Activated CD4-positive, CD25-positive, alpha-beta regulatory T cell treated with anti-CD3 and anti-CD28 coated beads, Interleukin-2, amount 50 U/mL, for 24 hours (primary cell): ENCODE measurements at regions not wholly inside any gene's neighbourhood (a gene's known extent, or its start where the extent isn't known, plus 50 kb on each side); places are given as distances from the start of the nearest gene placed in this dataset.

ENCODE experiments used
- ATAC-seq, 2 donors: fragments of 150-1000 bp; cut with Tn5 transposase; one replicate each; pipeline ENCODE4 v1.10.0; 2021; ENCODE audit warnings: mild to moderate bottlenecking in 1 of 2, moderate library complexity in 1 of 2

DNA sequence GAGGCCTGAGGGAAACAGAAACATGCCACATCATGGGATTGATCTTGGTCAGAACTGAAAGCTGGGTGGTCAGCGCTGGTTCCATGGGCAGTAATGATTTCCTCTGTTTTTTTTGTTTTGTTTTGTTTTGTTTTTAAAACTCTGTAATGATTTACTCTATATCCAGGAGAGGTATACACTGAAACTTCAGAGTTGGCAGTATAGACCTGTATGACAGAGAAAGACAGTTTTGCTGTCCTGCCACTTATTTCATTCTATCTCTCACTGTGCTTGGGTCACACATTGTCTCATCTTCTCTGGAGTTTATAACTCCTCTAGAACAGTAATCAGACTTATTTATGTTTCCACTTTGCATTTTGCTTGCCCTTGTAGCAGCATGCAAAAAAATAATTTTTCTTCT lies 105.1 kb upstream of the SLITRK1 start:
- ATAC-seq: no peak

DNA sequence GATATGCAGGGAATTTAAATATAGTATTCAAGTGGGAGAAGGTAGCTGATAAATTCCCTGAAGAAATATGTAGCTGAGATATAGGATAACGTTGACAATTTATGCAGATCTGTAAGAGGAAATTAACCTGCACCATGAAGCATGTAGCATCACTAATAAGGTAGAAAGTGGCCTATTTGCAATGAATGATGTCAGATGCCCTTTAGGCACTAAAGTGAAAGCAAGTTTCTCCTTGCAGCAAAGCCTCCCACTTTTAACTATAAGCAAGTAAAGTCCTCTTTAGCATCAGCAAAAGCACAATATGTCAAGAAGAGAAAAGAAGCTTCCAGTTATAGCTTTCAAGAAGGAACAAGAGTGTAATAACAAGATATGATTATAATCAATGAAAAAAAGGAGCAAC lies 102.5 kb upstream of the SLITRK1 start:
- ATAC-seq: no peak

DNA sequence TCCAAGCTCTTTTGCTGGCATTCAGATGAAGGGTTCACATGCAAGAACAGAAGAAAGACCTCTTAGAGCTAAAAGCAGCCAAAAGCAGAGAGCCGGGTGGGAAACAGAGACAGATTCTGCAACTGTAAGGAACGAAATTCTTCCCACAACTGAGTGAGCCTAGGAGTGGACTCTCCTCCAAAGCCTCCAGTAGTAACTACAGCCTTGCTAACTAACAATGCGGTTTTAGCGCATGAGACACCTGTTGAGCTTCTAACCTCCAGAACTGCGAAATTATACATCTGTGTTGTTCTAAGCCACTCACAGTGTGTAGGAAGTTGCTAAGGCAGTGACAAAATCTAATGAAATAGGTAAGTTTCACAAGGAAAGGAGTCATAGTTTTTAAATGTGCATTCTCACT lies 98.1 kb upstream of the SLITRK1 start:
- ATAC-seq: no peak

DNA sequence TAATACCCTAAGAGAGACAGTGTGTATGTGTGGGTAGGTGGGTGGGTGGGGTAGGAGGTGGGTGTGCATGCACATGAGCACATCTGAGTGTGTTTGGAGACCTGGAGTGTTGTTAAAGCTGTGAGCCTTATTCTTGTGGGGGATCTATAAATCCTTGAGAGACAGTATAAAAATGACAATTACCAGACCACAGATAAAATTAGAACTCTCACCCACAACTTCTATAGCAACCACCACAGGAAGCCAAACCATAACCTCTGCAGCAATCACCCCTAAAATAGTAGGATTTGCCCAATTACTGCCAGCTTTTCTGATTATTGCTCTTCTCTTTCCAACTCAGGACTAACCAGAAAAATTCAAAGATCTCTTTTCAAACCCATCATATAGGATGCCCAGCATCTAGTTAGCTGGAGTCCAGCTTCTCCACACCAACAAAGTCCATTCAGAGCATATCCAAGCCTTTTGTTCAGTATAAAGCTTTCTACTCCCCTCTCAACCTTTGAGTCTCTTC lies 93.4 kb upstream of the SLITRK1 start:
- no peak for ATAC-seq

DNA sequence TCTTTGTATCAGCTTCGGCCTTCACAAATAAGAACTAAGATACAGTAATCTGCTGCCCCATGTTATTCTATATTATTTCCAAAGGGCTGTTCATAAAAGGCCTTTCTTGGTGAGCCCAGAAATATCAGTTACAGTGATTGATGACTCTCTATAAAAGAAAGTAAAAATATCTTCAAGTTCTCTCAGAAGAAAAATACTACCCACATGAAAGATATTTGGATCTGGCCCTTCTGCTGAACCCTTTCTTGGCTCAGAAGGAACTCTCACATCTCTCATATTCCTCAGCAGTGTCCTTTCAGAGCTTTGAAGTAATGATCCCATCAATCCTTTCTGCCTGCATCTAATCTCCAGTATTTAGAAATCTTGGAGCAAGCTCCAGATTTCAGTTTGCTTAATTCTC lies 76.3 kb upstream of the SLITRK1 start:
- no peak for ATAC-seq

DNA sequence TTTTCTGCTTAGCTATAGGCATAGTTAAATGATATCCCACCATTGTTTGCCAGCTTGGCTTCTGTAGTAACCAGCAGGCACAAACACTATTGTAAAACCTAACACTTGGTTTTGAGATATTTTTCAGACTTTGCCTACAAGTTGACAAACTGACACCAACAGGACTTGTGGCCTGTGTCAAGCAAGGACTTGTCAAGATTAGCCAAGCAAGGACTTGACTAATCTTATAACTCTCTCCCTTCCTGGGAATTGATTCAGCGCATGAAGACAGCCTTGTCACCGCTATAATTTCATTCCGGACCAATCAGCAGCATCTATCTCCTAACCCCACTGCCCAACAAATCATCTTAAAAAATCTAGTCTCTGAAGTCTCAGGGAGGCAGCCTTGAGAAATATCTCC lies 72.7 kb upstream of the SLITRK1 start:
- ATAC-seq: no peak

DNA sequence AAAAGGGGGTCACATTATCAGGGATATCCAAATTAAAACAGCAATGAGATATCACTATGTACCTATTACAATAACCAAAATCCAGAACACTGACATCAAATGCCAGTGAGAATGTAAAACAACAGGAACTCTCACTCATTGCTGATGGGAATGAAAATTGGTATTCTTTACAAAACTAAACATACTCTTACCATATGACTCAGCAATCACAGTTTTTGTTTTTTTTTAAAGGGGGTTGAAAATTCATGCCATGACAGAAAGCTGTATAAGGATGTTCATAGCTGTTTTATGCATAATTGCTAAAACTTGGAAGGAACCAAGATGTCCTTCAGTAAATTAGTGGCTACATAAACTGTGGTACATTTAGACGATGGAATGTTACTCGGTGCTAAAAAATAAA lies 71.6 kb upstream of the SLITRK1 start:
- no peak for ATAC-seq

DNA sequence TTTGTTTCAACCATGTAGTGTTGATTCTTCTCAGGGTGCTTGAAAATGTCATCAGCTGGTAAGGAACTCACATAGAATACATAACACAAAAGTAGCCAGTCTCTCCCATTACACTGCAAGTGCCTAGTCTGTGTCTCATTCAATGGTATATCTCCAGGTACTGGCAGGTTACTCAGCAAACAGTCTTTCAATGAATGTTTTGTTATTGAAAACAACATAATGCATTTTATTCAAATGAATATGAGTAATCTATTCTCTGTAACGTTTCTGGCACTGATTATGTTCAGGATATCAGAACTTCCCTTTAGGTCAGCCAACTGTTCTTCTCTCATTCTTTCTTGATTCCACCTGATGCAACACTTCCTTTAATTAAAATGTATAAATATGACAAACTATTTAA lies 68.0 kb upstream of the SLITRK1 start:
- ATAC-seq: no peak

DNA sequence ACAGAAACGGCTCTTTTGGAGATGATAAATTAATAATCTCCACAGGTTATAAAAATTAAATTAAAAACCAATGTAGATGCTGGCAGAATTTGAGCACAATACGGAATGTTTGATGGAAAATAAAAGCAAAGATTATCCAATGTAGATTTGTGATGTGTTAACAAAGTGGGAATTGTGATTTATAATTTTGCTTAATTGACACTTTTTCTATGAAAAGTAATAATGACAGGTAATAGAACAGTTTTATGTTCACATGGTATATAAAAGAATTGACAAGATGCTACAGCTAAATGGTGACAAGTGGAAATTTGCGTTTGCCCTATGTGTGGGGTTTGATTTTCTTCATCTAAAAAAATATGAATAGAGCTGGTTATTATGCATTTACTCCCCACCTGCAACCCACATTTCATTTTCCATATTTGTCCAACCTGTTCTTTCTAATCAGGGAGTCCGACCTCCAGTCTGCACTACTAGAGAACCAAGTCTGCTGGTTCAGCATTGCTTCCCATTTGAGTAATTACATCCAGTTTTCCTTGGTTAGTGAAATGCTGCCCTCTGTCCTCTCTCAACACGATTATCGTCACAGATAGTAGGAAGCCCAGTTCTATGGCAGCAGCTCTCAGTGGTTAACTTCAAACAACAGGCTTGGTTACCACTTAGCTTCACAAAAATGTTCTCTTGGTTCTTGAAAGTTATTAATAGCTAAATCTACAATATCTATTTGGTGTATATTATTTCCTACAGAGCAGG lies 61.4 kb upstream of the SLITRK1 start:
- ATAC-seq: no peak

DNA sequence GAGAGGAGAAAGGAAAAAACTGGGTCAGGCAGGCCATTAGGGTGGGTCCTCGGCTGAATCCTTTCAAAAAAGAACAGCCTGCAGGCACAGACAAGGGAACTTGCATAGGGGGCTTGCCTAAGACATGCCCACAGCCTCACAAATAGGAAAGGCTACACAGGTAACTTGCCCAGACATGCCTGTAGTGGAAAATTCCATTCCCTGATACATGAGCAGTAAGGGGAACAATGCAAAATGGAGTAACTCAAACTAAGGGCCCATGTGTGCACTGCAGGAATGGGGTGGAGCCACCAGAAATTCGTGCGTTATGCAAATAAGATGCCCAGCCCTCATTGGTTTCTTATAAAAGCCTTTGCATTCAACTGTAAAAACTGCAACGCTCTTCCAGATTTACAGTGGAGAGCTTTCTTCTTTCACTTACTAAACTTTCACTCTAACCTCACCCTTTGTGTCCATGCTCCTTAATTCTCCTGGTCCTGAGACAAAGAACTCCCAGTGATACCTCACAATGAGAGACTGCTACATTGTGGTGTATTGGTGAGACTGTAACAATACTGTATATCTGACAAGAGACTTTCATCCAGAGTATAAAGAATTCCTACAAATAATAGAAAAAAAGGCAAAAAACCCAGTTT lies 59.5 kb upstream of the SLITRK1 start:
- no peak for ATAC-seq

DNA sequence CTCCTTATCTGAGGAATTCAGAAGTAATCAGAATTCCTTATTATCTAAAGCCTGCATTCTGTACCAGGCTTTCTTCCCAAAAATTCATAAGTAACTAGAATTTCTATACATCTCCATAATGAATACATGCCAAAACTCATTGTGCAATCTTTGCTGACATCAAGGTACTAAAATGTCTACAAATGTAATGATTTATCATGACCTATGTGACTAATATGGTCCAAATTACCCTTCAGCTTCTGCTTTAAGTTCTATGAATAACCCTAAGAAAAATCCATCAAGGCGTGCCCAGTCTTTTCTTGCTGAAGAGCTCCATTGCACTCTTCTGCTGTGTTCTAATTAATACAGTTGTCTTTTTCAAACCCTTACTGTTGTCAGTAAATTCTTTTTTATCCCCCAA lies 58.5 kb upstream of the SLITRK1 start:
- ATAC-seq: no peak

DNA sequence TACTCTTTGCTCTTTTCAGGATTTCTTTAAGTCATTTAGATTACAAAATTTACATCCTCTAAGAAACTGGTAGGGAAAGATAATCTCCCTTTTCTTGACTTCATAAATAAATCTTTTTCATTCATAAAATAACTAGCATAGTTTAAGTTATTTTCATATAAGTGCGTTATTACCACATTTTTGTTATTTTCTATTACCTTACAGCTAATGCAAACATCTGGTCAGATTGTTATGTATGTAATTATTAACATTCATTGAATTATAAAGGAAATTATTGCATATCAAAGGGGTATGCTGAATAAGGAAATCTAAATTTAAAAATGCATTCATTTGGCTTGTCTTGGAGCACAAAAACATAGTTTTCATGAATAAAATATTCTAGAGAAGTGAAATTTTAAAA lies 55.3 kb upstream of the SLITRK1 start:
- no peak for ATAC-seq

DNA sequence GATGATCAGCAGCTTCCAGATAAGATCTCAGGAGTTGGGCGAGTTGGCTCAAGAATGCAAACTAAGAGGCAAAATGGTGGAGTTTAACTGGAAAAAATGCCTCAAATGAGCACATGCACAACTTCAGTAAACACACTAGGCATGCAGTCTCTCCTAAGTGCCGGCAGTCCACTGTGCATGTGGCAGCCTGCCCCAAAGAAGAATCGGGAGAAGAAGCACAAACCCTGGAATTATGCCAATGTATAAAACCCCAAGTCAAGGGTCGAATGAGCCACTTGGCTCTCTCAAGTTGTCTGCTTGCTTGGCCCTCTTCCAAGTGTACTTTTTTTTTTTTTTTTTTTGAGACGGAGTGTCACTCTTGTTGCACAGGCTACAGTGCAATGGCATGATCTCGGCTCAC lies 53.3 kb upstream of the SLITRK1 start:
- no peak for ATAC-seq
